ENCODE measurements at regions not wholly inside any gene's neighbourhood (a gene's known extent, or its start where the extent isn't known, plus 50 kb on each side); places are given as distances from the start of the nearest gene placed in this dataset.

- no peak for TF ChIP-seq MAZ (IDR thresholded peaks at IDR 0.05; ENCODE audit: borderline replicate concordance, low read depth, low read length)
- TF ChIP-seq POLR2A (IDR thresholded peaks at IDR 0.05; ENCODE audit: low read depth, low read length) = no peak
- no peak for TF ChIP-seq CTCF (conservative IDR thresholded peaks at IDR 0.05; ENCODE audit: low read depth, low read length)
- TF ChIP-seq MXI1 (IDR thresholded peaks at IDR 0.05; ENCODE audit: borderline replicate concordance, low read depth, low read length) = no peak
- TF ChIP-seq RAD21 (IDR thresholded peaks at IDR 0.05; ENCODE audit: low read length) = no peak
- TF ChIP-seq ELK1 (IDR thresholded peaks at IDR 0.05; ENCODE audit: borderline replicate concordance, low read depth, low read length) = no peak
Measured at GRCh38 chr10:36764823-36765222, 360.6 kb upstream of the ANKRD30A start.

All from IMR-90 (cell line).